NCI-H187 (cell line): ENCODE measurements at regions not wholly inside any gene's neighbourhood (a gene's known extent, or its start where the extent isn't known, plus 50 kb on each side); places are given as distances from the start of the nearest gene placed in this dataset.

Source experiments
- DNase-seq, 2 experiments: peaks; one replicate each; lab custom pipeline; 2025; lab: John Stamatoyannopoulos, UW

DNA sequence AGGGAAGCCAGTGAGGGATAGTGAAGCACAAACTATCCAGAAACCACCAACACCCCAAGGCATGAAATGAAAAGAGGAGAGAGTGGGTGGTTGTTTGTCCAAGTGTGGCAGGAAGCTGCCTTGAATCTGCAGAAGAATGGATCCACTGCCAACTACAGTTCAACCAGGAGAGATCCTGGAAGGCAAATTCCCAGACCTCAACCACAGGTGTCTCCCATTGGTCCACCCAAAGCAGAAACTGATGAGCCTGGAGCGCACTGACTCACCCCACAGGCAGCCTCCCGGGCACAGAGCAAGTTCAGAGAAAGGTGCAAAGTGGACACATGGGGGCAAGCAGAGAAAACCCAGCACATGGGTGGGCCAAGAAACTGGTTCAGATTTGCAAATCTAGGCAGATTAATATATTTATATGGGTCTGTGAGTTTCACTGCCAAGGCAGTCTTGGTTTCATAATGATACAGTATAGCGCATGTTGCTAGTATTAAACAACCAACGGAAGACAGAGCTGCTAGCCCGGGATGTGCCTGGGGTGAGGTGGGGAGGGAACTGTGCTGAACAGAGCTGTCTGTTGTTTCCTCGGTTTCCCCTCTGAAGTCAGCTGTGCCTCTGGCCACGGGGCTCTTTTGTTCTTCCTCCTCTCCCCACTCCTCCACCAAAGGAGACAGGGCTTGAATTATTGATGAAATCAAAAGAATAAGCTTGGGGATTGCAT is 416.2 kb upstream of the CCDC196 start:
- DNase-seq: no peak

DNA sequence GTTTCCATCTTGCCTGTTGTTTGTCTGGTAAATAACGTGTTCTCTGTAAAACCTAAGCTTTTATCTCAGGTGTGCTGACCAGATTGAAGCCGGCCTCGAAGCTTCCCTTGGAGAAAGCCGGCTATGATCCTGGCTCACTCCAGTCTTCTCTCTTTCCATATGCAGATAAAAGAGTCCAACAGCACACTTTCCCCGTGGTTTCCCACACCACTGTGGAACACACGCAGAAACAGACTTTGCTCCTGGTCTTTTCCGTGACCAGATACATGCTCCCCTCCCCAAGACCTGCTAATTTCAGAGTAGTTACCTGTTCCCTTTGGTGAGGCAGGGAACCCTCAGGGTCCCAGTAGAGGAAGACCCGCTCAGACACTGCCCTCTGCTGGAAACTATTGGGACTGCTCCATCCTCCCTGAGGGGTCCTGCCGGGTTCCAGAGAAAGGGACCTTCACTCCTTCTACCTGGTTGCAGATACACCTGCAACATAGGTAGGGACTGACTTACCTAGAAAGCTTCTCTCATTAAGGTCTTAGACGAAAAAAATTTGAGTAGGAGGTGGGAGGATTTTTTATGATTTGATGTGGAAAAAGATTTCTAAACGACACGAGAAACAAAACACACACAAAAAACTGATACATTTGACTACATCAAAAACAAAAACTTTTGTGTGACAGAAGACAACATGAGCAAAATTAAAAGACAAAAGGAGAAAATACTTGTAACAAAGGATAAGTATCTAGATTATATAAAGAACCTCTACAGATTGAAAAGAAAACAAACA is 415.4 kb upstream of the CCDC196 start:
- no peak for DNase-seq

DNA sequence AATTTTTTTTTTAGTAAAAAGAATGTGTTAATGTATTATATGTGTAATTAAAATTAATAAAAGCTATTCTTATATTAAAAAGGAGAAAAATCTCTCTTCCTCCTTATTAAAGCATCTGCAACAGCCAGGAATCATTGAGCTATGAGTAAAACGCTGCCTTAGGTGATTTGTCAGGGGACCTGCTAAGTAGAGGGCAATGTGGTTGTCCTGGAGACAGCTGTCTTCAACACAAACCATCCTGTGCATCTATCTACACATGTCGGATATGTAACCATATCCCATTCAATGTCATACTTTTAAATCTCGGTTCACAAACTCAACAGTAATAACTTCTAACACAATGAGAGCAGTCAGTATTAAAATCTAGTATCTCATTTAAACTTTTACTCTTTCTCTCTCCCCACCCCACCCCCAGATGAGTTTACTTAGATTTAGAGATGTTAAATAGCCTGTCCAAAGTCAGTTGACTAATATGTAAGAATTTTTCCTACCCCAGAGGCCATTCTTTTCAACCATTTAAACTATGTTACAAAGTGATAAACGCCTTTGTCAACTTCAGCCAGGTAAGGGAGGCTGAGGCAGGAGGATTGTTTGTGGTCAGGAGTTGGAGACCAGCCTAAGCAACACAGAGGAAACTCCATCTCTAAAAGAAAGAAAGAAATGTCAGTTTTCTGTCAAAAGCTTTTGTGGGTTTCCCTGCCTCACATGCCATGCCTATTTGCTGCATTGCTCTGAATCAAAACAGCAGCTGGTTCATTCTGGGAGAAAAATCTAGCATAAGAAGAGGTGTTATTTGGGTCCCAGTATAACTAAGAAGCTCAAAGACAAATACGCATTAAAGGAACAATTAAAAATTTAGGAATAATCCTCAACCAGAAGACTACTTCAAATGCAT is 413.7 kb upstream of the CCDC196 start:
- DNase-seq: no peak

DNA sequence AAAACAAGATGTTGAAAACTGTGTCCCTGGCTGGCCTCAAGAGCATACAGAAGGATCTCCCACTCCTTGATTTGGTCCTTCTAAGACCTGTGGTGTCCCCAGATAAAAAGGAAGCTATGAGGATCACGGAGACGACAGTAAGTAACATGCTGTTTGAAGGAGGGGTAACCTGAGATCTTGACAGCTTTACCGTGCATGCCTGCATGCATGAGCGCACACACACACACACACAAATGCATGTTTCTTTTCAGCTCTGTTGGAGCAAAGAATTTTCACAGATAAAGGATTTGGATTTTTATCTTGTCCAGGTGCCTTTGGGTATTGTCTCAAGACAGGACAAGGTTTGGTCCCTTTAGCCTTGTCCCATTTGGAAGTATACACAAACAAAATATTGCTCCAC is 411.6 kb upstream of the CCDC196 start:
- DNase-seq: peak; percentile 75 to 76

DNA sequence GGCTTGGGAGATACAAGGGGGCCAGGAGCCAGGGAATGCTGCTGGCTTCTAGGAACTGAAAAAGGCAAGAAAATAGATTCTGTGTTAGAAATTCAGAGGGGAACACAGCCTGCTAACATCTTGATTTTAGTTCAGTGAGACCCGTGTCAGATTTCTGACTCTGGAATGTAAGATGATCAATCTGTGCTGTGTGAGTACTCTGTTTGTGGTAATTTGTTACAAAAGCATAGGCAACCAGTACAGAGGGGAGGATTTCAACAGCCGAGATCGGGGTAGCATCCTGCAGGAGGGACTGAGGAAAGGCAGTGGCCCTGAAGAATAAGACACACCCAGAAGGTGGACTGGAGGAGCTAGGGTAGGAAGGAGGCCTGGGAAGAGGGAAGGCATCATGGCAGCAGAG is 410.0 kb upstream of the CCDC196 start:
- peak; percentile 40 to 73 for DNase-seq

DNA sequence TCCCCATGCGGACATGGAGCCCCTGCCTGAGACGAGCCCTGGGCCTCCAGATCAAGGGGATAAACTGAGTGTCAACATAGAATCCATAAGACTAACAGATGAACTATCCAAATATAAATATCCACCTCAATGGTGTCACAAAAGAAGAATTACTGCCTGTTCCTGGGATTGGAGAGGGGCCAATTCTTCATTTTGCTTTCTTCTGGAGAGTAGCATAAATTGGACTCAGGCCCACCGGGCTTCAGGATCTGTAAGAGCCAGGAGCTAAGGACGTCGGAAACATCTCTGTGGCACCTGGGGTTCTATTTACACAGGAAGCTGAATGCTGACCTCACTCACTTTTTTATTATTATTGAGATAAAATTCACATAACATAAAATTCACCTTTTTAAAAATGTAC is 408.2 kb upstream of the CCDC196 start:
- DNase-seq: no peak

DNA sequence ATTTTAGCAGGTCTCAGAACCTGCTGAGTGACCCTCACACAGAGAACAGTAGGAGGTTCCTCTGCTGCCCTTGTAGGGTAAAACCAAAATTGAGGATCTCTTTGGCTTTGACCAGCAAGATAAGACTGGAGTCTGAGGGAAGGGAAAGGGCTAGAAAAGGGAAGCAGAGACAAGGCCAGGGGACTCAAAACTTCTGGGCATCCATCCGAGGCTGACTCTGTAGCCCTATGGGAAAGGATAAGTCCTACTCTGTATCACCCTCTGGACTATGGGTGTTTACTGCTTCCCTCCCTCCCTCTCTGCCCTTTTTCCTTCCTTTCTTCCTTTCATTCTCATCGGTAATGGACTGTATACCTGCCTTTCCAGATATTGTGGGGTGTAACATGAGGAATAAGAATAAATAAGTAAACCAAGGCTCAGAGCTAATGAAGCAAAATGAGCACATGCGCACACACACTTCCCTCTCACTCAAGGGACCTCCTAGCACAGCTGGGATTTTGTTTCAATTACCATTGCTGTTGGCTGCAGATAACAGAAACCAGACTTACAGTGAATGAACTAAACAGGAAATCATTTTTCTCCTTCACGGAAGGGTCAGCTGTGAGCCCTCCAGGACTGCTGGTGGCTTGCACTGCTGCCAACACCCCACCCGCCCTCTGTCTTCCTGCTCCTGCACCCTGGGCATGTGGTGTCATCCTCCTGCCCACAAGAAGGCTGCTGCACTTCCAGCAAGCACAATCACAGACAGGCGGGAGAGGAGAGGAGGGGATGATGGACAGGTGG is 404.4 kb upstream of the CCDC196 start:
- DNase-seq: no peak

DNA sequence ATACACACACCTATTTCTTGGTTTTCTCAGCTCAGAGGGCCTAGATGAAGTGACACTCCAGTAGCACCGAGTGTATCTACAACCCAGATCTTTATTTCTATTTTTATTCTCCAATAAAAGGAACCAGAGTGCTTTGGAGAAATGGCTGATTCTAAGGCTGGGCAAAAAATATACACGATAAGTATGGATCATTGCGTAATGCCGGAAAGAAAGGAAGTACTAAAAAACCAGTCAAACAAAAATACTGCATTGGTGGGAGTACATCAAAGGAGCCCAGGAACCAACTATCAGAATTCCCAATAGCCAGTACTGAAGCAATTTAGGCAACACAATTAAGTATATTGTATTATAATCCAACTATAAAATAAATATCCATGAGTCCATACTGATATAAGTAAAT is 400.9 kb upstream of the CCDC196 start:
- DNase-seq: no peak

DNA sequence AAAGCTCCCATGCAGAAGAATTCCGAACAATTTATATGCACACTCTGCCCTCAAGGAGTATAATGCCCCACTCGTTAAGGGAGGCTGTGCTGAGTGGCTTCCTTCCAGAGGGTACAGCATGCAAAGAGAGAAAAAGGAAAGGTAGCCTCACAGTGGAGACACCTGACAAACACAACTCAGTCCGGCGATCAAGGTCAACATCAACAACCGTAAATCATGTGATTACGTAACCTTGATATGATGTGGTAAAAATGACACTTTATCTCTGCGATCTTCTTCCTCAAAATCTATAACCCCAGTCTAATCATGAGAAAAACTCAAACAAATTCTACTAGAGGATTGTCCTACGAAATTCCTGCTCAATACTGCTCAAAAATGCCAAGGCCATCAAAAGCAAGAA is 400.5 kb upstream of the CCDC196 start:
- DNase-seq: no peak

DNA sequence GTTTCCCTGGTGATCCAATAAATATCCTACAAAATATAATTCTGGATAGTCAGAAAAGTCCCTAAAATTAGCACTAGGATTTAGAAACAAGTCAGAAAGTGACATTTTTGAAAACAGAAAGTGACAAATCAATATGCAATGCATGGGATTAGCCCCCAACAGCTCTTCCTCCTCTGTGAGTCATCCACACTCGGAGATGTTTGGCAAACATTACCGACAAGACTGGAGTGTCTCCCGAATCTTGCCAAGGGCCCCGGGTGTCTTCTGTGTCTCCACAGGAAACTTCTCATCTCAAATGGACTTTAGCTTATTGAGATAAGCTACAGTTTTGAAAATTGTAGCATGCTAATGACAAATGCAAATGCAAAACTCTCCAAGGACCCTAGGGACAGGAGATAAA is 398.9 kb upstream of the CCDC196 start:
- DNase-seq: no peak

DNA sequence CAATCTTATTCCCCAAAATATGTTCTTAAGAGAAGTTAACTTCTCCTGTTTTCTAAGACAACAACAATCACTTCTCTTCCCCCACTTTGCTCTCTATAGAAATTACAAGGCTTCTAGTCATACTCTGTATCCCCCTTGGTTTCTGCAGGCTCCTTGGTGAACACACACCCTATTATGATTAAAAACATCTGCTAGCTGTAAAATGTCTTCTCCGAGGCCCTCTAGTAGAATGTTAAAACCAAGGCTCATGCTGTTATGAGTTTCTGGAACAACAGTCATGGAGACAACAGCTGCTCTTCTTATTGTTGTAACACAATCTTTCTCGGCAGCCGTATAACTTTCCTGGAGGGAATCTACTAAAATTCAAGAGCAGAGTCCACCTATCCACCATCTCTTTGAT is 397.5 kb upstream of the CCDC196 start:
- no peak for DNase-seq

DNA sequence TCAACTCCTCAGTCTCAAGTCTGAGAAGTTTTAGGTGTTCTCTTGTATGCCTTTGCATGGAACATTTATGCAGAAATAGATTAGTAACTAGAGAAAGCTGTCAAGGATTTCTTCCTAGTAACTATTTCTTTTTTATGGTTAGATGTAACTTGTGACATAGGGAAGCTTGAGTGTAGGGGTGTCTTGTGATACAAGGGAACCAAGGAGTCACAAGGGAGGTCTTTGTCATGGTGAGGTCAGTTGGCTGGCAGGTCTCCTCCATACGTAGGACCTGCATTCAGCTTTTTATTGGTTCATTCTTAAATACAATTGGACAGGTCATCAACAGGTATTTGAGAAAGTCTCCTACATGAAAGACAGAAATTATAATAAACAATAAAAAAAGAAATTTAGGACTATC is 394.0 kb upstream of the CCDC196 start:
- no peak for DNase-seq

DNA sequence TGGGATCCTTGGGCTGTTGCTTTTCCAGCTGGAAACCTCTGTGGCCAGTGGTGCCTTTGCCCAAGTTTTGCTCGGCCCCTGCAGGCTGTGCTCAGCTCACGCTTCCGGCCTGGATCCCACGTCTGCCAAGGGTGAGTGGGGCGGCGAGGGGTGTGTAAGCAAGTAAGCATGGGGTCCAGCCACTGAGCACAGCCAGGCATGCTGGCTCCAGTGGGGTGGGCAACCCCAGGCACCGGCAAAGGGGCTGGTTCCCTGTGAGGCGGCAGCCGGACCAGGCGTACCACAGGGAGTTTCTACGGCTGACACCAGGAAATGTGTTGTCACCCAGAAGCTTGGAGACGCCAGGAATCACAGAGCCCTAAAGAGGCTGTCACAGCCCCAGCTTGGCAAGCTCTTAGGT is 393.4 kb upstream of the CCDC196 start:
- no peak for DNase-seq

DNA sequence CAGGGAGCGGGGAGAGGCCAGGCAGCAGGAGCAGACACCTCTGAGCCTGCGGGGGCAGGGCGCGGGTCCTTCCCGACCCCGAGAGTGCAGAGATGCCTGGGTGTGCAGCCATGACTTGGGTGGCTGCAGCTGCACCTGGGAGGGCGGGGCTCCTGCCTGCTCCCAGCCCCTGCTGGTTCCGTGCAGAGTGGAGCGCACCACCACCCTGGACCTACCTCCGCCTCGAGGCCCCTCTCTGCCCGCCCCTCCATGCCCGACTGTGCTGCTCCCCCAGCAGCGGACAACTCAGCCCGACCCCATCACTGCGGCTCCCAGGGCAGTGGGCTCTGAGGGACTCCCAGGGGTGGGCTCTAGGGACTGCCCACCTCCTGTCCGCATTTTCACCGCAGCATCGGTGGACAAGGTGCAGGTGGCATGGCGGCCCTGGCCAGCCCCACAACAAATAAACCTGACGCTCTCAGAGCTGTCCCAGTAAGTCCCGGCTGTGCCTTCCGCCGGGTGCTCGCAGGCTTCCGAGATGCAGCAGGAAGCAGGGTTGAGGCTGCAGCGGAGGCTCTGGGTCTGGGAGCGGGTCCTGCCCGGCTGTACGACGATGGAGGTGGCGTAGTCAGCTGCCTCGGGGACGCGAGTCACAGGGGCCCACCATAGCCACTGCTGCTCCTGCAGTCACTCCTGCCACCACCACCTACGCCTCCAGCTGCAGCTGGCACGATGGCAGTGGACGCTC is 392.0 kb upstream of the CCDC196 start:
- no peak for DNase-seq

DNA sequence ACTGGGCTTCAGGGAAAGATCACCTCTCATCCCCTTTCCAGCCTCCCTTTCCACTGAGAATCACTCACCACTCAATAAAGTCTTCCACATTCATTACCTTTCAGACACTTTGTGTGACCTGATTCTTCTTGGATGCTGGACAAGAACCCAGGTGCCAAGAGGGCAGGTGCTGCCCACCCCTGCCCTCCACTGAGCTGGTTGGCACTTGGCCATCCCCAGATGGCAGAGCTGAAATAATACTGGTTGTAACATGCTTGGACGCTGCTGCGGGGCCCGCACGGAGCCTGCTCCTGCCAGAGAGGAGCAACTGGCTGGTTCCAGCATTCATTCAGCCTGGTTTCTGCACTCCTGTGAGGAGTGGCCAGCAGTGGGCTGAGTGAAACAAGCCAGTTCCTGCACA is 386.7 kb upstream of the CCDC196 start:
- DNase-seq: no peak

DNA sequence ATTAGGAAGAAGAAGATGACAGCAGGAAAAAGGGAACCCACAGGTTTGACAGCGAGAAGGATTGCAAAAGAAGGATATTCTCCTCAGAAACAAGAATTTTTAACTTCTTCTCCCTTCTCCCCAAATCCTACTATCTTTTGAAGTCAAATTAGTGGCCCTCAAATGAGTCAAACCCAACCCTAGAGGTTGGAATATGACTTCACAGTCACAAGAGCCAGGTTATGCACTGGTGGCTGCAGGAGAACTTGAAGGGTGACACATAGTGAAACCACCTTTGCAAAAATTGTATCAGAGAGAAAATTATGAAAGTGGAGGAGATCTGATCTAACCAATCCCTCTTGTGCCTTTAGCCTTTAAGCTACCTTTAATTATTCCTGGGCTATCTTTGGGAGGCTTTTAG is 386.2 kb upstream of the CCDC196 start:
- DNase-seq: no peak

DNA sequence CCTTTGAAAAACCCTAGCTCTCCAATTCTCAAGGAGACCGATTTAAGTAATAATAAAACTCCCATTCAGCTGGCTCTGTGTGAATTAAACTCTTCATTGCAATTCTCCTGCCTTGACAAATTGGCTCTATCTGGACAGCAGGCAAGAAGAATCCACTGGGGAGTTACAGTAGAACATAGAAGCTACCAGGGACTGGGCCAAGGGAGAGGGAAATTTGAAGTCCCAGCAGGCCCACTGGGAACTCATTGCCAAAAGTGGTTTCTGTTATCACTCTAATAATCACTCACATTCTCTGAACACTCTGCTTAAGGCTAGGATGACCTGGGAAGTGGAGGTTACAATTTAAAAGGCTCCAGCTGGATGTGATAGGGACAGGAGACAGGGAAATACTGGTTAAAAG is 384.5 kb upstream of the CCDC196 start:
- DNase-seq: no peak

DNA sequence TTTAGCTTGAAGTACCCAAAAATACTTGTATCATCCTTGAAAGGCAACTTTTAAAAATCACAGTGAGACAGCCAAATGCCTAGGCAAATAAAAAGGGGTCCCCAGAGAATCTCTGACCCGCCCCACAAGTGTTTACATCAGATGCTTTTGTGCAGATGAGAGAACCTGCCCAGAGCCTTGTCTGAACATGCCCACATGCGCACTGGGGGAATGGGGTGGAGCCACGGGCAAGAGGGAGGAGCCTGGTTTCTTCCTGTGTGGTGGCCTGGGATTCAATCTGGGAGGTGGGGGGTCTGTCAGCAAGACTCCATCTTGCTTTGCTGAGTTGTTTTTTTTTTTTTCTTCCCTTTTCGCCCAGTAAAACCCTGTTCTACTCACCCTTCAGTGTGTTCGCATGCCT is 381.7 kb upstream of the CCDC196 start:
- DNase-seq: peak; percentile 62 to 76

DNA sequence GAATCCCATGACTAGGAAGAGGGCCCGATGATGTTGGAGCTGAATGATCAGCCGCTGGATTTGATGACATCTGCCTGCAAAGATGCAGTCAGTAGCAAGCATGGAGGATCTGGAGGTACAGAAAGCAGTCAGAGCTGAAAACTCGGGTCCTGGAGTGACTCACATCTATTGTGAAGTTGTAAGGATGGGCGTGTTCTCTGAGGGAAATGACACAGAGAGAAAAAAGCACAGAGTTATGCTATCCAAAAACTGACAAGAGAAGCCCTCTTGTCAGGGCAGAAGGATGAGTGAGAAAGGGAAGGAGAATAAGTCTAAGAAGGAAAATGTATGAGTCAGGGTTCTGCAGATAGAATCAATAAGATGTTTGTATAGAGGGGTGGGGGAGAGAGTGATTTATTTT is 380.4 kb upstream of the CCDC196 start:
- no peak for DNase-seq

DNA sequence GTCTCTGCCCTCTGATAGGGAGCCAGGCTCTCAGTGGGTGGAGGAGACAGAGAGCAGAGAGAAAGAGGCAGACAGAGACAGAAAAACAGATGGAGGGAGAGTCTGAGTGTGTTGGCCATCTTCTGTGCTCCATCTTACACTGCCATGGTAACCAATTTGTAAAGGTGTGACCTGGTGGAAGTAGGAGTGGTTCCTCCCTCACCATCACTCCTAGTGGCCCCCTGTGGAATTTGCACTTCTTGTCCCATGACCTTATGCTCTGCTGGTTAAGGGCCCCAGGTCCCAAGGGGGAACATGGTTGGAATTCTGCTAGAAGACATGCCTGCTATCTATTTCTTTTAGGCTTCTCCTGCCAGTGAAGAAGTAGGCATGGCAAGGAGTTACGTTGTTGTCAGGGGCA is 376.7 kb upstream of the CCDC196 start:
- no peak for DNase-seq

DNA sequence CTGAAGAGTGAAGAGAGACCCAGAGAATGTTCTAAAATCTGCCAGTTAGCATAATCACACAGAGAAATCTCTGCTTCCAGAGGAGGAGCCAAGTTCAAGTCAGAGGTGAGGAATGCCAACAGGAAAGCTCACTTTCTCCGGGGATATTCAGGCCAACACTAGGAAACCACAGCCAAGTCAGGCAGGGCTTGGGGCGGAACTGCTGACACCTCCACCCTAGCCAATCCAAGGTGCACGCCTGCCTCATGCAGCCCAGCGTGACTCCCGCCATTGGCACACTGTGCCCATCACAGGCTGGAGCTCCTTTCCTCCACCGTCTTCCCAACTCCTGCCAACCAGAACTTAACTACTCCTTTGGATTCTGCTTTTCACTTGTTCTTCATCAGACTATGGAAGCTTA is 374.3 kb upstream of the CCDC196 start:
- DNase-seq: no peak
